Astrocyte of the hippocampus (primary cell): ENCODE measurements at regions not wholly inside any gene's neighbourhood (a gene's known extent, or its start where the extent isn't known, plus 50 kb on each side); places are given as distances from the start of the nearest gene placed in this dataset.
A peak's percentile ranks its signal among the peaks of the same experiment; 100 is the strongest.
"Not testable (repeated sequence)": the region's sequence is repeated elsewhere in the genome, so short reads cannot be mapped to it uniquely, and the experiment has no call there.

Experiments used
- DNase-seq: peaks from one replicate; pipeline ENCODE4 v3.0.0; 2011; ENCODE audit warnings: low read depth, low spot score

DNA sequence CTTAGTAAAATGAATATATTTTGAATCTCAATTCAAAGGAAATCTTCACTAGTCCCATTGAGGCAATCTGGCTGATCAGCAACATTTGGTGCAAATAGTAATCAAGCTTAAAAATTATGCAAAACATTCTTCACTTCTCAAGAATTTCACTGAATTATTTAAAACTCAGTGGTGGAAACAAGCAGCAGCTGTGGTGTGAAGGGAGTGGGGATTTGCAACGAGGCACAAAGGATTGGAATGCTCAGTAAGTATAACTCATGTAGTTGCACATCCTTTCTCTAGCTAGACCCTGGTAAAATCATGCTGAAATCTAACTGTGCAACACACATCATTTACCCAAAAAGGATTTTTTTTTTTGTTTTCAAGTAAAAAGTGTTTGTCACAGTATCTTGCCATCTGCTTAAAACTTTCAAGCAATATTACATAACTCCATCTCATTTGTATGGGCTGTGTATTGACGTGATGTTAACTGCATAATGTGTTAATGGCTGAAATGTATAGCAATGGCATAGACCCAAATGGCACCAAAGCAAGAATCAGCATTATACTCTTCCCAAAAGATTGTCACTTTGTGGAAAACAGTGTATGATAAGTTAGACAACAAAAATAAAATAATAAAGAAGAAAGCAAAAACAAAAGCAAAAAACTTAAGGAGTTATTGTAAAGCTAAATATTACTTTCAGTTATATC is 816.6 kb downstream of the EPHA3 start:
- no peak for DNase-seq

GRCh38 chr3:89925976-89926375 is 818.6 kb downstream of the EPHA3 start:
- DNase-seq, result no peak

GRCh38 chr3:89932882-89933281 is 825.5 kb downstream of the EPHA3 start:
- DNase-seq, result no peak

GRCh38 chr3:89944461-89944860 is 837.0 kb downstream of the EPHA3 start:
- DNase-seq, result not testable (repeated sequence)

GRCh38 chr3:89946884-89947283 is 839.5 kb downstream of the EPHA3 start:
- no peak for DNase-seq

DNA sequence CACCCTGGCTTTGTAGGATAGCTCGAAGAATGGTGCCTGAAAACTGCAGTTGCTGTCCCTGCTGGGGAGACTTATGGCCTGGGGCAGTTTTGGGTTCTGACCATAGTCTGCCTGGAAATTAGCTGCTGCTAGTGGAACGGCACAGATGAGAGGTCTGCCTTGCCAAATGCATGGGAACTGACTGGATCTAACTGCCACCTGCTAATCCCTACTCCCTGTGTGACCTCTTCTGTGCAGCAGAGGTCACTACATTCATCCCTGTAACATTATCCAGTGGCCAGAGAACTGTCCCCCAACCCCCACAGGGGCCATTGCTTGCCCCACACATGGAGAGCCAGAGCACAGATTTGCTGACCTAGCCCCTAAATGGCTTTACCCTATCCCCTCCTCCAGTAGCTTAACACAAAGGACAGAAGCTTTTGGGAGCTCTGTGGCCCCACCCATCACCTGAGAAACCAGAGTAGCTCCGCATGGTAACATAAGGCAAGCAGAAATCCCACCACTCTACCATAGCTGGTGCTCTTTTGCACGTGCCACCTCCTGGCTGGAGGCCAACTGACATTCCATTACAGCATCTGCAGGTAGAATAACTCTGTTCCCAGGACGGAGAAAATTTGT is 840.0 kb downstream of the EPHA3 start:
- no peak for DNase-seq

DNA sequence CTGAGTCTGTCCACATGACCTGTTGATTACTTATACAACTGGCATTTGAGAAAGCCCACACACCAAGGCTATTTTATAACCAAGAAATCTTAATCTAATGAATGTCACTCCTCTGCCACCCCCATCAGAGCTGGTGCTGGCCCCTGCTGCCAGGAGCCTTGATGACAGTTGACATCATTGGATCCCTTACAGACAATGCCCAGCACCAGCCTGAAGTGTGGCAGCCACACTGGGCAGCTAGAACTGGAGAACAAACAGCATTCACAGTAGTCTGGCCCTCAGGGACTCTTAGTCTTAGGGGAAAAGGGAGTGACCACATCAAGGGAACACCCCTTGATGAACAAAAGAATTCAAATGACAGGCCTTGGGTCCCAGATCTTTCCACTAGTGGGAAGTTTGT is 840.6 kb downstream of the EPHA3 start:
- no peak for DNase-seq

DNA sequence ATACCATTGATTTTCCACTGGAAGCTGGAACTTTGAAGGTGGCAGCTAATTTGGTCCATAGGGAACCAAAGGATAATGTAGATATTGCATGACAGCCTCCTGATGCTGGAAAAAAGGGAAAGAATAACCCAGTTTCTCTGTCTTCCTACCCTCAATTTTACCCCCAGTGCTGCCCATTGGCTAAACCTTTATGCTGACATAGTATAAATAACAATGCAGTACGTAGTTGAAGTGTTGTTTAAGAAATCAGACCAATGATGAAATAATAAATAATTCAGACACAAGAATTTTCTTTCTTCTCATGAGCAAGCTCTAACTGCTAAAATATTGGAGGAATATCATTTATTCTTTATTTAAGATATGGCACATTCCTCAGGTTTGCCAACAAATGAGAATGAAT is 843.4 kb downstream of the EPHA3 start:
- no peak for DNase-seq

DNA sequence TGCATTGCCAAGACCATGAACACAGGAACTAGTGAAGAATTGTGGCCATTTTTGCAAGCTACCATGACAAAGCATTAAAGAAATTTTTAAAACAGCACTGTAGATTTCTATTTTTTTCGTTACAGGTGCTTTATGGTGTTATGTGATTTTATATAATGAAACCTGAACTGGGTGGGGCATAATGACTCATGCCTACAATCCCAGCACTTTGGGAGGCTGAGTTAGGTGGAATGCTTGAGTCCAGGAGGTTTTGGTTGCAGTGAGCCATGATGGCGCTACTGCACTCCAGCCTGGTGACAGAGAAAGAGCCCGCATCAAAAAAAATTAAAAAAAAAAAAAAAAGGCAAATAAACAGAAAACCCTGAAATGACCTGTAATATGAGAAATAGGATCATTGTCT is 846.7 kb downstream of the EPHA3 start:
- DNase-seq, result no peak

- DNase-seq, result no peak
Observed at GRCh38 chr3:89955156-89955555, 847.7 kb downstream of the EPHA3 start.

GRCh38 chr3:89957451-89957850 is 850.0 kb downstream of the EPHA3 start:
- peak; percentile 14 for DNase-seq

DNA sequence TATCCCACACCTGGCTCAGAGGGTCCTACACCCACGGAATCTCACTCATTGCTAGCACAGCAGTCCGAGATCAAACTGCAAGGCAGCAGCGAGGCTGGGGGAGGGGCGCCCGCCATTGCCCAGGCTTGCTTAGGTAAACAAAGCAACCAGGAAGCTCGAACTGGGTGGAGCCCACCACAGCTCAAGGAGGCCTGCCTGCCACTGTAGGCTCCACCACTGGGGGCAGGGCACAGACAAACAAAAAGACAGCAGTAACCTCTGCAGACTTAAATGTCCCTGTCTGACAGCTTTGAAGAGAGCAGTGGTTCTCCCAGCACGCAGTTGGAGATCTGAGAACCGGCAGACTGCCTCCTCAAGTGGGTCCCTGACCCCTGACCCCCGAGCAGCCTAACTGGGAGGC is 850.7 kb downstream of the EPHA3 start:
- not testable (repeated sequence) for DNase-seq

- no peak for DNase-seq
Observed at GRCh38 chr3:89964347-89964746, 856.9 kb downstream of the EPHA3 start.

GRCh38 chr3:89966877-89967665 is 859.6 kb downstream of the EPHA3 start:
- no peak for DNase-seq

- DNase-seq, result no peak
Observed at GRCh38 chr3:89971329-89971728, 863.9 kb downstream of the EPHA3 start.

DNA sequence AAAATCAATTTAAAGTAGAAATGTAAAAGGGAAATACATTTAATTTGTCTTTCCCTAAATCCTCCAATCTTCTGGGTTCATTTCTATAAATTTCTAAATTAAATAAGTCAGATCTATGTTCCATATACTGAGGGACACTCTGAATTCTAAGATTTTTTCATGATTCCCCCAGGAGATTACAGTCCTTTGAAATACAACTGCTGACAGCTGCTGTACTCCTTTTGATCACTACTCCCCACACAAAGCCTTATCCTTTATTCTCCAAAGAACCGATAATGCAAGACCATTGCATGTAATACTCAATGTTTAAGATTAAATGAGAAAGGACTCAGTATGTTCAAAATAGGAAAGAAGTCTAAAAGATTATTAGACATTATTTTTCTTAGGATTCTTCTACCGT is 865.7 kb downstream of the EPHA3 start:
- DNase-seq, result no peak

DNA sequence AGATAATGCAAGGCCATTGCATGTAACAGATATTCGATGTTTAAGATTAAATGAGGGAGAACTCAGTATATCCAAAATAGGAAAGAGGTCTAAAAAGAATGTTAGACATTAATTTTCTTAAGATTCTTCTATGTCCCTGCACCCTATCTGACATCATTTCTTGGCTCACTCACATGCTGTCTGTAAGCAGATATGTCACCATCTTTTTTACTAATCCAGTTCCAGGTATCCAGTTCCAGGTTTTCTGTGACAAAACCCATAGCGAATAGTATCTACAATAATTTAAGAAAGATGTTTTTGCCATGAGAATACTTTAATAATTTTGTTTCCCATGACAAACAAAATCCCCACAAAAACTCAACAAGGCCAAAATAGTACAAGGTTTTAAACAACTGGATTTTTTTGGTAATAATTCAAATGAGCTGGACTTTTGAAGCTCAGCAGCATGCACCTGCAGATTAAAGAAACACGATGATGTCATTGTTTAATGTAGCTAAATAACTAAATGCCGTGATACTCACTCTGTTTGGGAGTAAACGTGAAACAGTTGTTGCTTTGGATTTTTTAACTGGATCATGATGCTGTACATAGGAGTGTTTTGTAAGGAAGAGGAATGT is 867.6 kb downstream of the EPHA3 start:
- no peak for DNase-seq

- no peak for DNase-seq
Observed at GRCh38 chr3:89983449-89983848, 876.0 kb downstream of the EPHA3 start.

- DNase-seq, result no peak
Observed at GRCh38 chr3:90005281-90005847, 897.9 kb downstream of the EPHA3 start.

- no peak for DNase-seq
Observed at GRCh38 chr3:90007778-90008499, 900.5 kb downstream of the EPHA3 start.

- peak; percentile 65 for DNase-seq
Observed at GRCh38 chr3:90010341-90010740, 902.9 kb downstream of the EPHA3 start.
